ENCODE measurements at regions not wholly inside any gene's neighbourhood (a gene's known extent, or its start where the extent isn't known, plus 50 kb on each side); places are given as distances from the start of the nearest gene placed in this dataset.

DNA sequence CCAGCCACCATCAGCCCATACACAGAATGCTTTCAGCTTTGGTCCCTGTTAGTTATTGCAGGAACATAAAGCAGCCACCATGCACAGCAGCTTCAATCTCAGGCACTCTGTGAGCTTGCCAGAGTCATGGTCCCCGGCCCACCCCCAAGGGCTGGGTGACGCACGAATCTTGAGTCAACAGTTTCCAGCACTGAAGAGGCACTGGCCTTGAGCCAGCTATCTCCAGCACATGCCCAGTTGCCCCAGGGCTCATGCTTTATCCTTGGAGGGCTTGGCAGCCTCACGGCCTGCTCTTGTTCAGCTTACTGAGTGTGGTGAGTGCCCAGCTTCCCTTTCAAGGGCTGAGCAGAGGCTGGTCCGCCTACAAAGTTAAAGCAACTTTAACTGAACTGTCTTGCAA lies 200.7 kb upstream of the RAB4A start:
- no peak for DNase-seq

DNA sequence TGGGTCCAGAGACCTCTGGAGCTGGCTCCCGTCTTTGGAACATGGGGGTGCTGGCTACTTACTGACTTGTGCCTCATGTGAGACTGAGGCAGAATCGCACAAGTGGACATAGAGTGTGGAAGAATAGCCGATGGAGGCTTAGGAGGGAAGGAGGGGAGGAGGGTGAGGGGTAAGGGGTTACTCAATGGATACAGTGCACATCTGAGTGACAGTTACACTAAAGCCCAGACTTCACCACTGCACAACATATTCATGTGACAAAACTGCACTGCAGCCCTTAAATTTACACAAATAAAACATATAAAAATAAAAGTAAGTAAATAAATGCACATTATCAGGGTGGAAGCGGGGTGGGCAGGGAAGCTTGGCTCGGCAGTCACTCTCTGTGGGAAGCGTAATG lies 197.7 kb upstream of the RAB4A start:
- DNase-seq: no peak

DNA sequence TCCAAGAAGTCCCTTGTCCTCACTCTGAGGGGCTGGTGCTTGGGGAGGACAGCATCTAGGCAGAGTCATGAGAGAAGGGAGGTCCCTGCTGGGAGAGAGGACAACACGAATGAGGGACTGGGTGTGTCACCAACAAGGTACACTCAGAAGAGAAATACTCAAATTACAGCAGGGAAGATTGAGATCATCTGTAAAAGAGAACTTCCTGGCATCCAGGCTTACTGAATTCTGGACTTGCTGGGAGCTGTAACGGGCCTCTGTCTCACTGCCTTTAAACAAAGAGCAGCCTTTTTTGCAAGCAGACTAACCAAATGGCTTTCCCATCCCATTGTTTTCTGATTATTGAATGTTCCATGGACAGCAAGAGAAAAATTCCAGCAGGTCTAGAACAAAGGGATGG lies 195.7 kb upstream of the RAB4A start:
- DNase-seq: no peak

DNA sequence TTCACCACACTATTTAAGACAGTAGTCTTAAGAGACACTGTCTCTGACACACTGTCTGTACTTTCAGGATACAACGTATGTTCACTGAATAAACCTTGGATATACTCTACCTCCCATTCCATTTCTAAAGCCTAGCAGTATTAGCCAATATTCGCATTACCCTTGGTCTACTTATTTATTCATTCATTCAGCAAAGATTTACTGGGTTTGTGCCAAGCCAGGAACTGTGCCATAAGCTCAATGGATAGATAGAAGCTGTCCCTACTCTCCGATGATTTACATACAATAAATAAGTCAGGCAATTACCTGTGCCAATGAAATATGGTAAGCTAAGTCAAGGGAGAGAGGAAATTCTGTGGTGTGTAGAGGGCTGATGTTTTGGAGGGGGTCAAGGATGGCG lies 195.2 kb upstream of the RAB4A start:
- no peak for DNase-seq

DNA sequence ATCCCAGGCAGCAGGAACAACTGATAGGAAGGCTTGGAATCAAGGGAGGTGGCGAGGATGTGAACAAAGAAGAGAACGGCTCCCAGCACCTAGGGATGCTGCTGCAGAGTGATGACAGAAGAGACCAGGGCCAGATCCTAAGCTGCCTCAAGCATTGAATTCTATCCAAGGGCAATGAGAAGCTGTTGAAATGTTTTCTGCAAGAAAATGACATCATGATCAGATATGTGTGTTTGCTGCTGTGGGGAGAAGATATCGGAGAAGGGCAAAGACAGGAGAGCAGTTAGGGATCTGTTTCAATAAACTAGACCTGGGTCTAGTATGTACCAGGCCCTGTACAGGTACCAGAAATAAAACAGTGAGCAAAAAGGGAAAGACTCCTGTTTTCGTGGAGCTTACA lies 194.7 kb upstream of the RAB4A start:
- DNase-seq: no peak

DNA sequence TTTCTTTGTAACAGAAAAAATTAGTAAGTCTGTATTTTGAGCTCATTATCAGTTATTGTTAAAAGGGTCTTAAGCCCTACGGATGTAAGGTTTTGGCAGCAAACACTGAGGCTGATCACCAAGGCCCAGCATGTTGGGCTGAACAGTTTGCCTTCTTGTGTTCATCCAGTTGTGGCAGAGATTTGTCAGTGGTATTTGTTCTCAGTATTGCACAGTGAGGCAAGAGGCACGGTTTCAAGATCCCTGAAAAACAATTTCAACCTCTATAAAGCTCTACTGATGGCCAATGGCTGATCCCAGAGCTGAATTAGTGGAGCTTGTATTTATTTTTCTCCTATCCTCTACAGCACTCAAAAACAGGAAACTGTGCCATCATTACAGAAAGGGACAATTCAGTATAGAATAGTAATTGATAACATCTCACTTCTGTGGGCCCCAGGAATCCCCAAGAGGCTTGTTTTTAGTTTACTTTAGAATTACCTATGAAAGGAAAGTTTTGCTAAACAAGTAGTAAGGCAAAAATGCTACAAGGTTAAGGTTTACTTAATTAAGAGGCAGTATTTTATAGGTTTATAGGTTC lies 191.8 kb upstream of the RAB4A start:
- DNase-seq: no peak

DNA sequence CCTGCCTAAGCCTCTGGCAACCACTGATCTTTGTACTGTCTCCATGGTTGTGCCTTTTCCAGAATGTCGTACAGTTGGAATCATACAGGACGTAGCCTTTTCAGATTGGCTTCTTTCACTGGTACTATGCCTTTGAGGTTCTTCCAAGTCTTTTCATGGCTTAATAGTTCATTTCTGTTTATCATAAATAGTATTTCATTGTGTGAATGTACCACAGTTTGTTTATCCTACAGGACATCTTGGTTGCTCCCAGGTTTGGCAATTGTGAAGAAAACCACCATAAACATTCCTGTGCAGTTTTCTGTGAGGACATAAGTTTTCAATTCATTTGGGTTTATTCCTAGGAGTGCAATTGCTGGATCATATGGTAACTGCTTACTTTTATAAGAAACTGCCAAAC lies 190.6 kb upstream of the RAB4A start:
- no peak for DNase-seq

DNA sequence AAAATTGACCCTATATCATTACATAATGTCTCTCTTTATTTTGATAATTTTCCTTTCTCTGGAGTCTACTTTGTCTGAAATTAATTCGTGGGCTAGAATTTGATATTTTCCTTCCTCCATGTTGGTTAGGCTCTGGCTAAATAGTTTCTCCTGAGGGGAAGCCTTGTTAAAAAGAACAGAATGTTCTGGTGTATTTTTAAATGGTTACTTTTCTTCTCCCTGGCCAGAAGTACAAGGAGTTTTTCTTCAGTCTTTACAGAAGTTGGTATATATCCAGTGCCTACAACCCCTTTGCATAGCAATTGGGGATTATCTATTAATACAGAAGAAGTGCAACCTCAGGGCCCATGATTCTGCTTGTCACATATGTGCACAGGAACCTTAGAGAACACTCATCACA lies 185.6 kb upstream of the RAB4A start:
- no peak for DNase-seq

DNA sequence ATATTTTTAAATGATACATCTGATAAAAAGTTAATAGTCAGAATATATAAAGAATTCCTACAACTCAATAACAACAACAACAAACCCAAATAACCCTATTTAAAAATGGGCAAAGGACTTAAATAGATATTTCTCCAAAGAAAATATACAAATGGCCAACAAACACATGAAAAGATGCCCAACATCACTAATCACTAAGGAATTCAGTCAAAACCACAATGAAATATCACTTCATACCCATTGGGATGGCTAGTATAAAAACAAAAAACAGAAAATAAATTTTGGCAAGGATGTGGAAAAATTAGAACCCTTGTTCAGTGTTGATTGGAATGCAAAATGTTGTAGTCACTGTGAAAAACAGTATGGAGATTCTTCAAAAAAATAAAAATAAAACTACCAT lies 184.8 kb upstream of the RAB4A start:
- DNase-seq: no peak

DNA sequence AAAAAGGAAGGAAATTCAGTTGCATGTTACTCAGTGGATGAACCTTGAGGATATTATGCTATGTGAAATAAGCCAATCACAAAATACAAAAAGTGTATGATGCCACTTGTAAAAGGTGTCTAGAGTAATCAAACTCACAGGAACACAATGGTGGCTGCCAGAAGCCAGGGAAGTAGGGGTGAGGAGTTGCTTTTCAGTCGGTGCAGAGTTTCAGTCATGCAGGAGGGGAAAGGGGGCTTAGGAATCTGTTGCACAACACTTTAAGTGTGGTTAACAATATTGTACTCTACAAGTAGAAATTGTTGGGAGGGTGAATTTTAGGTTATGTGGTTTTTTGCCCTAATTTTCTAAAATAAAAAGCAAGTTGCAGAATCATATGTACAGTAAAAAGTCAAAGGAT lies 184.2 kb upstream of the RAB4A start:
- DNase-seq: no peak

DNA sequence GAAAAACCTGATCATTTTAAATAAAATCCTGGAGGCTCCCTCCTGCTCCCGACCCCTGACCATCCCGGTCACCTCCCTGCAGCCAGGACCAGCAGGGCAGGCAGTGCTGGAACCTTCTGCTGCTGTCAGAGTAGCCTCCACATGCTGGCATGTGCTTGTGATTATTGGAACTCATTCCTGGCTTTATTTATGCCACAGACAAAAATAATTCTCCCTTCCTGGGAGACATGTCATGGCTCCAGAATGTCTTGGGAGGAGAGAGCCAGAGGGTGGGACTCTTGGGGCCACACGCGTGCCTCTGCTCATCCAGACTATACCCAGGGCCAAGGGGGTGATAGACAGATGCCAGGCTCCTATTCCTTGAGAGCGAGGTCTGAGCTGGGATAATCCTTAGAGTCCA lies 183.6 kb upstream of the RAB4A start:
- DNase-seq: no peak

DNA sequence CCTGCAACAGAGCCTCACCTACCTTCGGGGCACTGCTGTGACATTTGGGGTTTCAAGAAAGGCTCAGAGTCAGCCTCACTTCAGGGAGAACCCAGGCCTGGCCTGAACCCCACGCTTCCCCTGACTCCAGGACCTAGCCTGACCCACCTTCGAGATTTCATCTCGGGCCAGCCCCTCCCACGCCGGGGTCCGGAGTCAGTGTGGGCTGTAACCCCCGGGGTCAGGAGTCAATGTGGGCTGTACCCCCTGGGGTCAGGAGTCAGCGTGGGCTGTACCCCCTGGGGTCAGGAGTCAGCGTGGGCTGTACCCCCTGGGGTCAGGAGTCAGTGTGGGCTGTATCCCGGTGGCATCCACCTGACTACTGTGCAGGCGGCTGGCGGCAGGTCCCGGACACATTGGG lies 183.0 kb upstream of the RAB4A start:
- DNase-seq: no peak

DNA sequence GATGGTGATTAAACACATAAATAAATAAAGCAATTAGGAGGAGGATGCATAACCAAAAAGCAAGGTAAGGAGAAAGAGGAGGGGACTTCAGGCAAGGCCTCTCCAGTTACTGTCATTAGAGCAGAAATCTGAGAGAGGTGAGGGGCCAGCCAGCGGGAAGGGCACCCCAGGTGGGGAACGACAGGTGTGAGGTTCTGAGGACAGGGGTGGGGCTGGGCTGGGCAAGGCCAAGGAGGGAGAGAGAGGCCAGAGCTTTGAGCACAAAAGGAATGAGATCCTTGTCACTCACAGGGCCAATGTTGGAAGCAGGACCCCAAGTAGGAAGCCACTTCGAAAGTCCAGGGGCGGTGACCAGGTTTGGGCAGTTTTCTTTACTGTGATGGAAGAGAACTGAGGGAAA lies 182.2 kb upstream of the RAB4A start:
- no peak for DNase-seq

DNA sequence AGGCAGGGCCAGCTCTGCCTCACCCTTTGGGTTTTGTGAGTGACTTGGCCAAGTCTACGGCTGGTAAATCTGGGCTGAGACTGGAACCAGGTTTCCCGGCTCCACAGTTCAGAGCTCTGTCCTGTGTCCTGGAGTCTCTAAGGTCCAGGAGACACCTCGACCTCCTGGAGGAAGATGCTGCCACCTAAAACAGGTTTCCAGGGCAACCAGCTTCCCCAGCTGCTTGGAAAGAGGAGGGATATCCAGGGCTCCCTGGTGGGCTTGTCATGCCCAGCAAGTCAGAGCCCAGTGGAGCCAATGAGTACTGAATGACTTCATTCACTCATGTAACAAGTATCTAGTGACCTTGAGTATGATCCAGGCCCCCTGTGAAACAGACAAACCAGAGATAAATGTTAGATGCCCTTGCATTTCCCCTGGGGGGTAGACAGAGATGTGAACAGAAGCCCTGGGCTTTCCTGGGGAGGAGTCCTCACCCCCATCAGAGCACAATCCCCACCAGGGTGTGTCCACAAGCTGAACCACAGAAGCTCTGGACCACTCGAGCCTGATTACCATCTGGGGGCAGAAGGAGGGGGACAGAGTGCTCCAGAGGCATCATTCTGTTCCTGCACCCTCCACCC lies 181.2 kb upstream of the RAB4A start:
- DNase-seq: no peak

DNA sequence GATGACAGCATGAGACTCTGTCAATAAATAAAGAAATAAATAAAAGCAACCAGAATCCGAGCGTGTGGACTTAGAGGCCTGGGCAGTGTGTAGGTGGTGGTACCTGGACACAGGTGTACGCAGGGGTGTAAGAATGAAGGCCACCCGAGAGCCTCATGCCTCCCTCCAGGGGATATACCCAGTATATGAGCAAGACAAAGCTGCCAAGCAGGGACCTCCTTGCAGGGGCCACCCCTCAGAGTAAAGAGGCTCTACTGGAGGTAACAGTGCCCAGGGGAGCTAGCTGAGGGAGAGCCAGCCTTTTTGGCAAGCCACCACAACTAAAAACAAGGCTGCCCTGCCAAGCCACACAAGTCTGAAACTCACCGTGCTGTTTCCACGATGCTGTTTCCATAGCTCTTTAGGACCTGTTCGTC lies 179.2 kb upstream of the RAB4A start:
- no peak for DNase-seq

DNA sequence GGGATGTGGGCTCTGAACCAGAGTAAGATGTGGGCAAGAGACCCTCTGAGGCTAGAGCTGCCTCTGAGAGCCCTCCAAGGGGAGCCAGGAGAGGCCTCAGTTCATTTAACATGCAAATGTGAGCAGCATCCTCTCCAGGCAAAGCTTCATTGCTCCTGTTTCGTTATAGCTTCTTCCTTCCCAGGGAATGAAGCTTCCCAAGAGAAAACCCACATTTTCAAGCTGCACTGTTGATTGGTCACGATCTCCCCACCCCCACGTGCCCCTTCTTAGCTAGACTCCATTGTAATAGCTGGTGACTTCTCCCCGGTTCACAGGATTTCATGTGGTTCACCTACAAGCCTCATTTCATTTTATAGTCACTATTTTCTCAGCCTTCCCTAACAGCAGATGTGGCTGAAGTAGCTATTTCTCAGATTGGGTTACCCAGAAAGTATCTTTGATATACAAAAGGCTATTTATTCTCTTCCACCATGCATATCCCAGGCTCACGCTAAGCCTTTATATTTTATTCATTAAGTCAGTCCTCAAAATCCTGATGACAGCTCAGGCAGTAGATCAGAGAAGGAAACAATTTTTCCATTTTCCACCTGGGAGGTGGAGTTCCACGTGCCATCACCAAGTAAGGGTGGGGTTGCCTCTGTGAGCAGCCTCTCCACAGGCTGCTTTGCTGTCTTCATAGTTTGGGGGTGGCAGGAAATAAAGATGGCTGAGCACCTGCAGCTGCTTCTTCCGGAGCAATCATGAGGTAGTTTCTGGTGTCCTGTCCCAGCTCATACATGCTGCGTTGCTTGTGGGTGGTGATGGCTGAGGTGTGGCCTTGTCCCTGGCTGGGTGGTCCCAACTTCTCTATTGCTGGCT lies 178.3 kb upstream of the RAB4A start:
- DNase-seq: no peak

DNA sequence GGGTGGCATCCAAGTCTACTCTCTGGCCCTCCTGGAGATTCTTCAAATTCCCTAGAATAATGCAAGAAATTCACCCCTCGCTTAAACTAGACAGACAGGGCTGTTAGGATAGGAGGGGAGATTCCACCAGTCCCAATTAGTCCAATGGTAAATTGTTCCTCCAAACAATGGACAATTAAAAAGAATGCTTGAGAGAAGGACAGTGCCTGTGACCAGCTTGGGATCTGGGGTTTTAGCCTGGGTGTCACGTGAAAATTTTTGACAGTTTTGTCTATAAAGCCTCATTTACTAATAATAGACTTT lies 177.7 kb upstream of the RAB4A start:
- DNase-seq: no peak

DNA sequence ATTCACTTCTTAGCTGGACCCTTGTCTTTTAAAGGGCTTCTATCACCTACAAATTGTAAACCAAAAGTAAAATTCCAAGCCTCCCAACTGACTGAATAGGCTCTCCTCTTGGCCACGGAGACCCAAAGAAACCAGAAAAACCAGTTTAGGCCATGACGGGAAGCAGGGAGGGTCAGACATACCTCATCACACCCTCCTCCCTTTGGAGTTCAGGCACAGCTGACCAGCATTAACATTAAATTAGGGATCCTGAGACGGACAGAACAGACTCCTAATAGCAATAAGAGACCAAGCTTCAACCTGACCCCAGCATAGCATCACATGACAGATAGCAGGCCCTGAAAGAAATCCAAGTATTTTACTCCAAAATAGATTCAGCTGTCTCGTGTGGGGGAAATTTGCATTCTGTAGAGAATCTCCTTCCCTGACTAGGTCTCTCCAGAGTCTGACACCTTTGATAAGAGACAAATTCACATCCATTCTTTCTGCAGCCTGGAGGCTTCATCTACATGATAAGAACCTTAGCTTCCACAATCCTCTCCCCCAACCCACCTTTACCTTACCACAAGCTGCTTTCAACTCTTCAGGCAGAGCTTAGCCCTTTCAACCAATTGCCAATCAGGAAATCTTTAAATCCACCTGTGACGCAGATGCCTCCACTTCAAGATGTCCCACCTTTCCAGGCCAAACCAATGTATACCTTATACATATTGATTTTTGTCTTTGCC lies 177.1 kb upstream of the RAB4A start:
- no peak for DNase-seq

DNA sequence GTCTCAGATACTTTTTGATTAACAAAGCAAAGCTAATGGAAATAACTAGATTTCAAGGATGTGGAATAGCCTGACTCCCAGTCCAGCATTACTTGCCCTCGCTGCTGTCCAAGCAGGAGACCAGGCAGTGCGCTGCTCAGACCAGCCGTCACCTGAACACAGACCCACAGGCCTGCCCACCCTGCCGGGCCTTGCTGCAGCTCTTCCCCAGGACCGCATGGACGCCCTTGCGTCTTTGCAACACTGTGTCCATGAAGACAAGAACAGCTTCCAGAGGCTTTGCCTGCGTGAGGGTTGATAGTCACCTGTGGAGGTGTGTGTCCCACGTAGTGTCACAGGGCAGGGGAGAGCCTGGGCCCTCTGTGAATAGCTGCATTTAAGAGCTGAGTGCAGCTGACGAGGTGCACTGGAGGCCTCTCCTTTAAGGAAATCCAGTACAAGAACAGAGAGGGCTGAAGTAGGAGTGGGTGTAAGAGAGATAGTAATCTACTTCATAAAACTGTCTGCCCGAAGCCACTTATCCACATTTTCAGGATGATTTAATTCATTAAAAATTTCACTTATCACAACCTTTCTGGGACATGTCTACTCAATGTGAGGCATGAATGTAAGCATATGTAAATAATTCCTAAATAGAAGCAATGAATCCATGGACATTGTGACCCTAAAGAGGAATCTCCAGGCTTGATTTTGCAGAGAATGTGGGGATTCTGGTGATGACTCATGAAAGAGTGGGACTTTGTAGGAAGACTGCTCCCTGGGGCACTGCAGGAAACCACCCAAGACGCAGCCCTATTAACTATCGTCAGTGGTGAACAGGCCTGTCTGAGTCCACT lies 176.2 kb upstream of the RAB4A start:
- DNase-seq: no peak

DNA sequence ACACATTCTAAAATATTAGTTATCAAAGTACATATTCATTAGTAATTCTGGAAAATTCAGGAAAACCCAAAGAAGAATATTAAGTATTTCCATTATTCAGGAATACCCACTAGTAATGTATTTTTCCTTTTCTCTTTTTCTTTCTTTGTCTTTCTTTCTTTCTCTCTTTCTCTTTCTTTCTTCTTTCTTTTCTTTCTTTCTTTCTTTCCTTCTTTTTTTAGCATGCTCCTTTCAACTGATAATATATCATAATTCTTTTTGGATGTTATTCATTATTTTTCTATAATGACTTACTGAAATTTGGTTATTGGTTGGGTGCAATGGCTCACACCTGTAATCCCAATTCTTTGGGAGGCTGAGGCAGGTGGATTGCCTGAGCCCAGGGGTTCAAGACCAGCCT lies 175.6 kb upstream of the RAB4A start:
- DNase-seq: no peak

DNA sequence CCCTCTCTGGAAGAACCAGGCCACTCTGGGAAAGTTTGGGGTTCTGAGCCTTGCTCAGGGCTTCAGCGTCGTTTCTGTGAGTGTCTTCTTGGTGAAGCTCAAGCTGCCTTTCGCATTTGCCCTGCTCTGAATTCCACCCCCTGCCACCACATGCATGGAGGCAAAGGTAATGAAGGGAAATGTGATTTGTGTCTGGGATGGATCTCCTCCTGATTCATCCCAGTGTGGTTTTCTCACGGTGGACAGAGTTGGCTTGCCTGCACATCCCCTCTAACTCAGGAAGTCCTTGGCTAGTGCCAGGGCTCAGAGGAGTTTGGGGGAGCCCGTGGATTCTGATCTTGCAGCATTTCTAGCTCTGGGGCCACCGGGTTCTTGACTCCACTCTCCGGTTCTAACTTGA lies 173.6 kb upstream of the RAB4A start:
- DNase-seq: no peak

DNA sequence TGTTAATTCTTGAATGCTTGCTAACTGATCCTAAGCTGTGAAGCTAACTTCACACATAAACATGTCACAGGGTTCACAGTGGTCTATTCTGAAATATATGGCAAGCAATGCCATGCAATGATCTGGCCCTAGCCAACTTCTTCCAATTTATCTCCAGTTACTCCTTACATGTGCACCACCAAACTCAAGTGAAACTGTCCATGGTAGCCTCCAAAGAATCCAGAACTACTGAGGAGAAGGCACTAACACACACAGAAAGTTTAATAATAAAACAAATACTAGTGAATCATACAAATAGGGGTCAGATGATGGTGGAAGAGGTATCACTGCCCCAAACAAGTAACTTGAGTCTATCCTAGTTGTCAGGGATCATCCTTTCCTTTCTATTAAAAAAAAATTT lies 172.6 kb upstream of the RAB4A start:
- DNase-seq: no peak
